BJ (cell line): ENCODE measurements at regions not wholly inside any gene's neighbourhood (a gene's known extent, or its start where the extent isn't known, plus 50 kb on each side); places are given as distances from the start of the nearest gene placed in this dataset.

ENCODE experiments used
- CTCF ChIA-PET: fragments of 350-600 bp; formaldehyde crosslinking; extraction: SDS; loops from one replicate; lab custom pipeline; 2021; ENCODE audit warnings: antibody characterized with exemption, inconsistent platforms; lab: Yijun Ruan, JAX
- POLR2A ChIA-PET: fragments of 300-600 bp; sonication (Branson Sonifier 250); formaldehyde crosslinking; extraction: SDS; loops from one replicate; lab custom pipeline; 2021; ENCODE audit warnings: antibody characterized with exemption; lab: Charles Lee
- DNase-seq: peaks from one replicate; pipeline ENCODE4 v3.0.0-alpha.2; 2011; ENCODE audit warnings: low read depth
- H3K27me3 ChIP-seq: 2 replicates; pipeline ENCODE4 v1.6.0; 2011; ENCODE audit warnings: low read length; ENCODE audit not compliant: control insufficient read depth, insufficient read depth
- H3K36me3 ChIP-seq: 2 replicates; pipeline ENCODE4 v1.5.1; 2011; ENCODE audit warnings: low read length; ENCODE audit not compliant: control insufficient read depth, insufficient read depth
- H3K4me3 ChIP-seq: 2 replicates; pipeline ENCODE4 v1.5.1; 2011; ENCODE audit warnings: low read depth, mild to moderate bottlenecking, control low read depth, low read length
- TF ChIP-seq, protein P1 (sequence below): IDR thresholded peaks from 2 replicates; pipeline ENCODE4 v1.5.1; 2011; ENCODE audit warnings: low read depth, mild to moderate bottlenecking, control low read depth, inconsistent platforms, low read length, moderate library complexity; ENCODE audit not compliant: insufficient read depth

- Histone ChIP-seq H3K4me3 (no peak overlapping the region), H3K27me3 (no peaks in the 10 kb centered on the region), H3K36me3 (no peaks in the 10 kb centered on the region)
- TF ChIP-seq, protein P1, sequence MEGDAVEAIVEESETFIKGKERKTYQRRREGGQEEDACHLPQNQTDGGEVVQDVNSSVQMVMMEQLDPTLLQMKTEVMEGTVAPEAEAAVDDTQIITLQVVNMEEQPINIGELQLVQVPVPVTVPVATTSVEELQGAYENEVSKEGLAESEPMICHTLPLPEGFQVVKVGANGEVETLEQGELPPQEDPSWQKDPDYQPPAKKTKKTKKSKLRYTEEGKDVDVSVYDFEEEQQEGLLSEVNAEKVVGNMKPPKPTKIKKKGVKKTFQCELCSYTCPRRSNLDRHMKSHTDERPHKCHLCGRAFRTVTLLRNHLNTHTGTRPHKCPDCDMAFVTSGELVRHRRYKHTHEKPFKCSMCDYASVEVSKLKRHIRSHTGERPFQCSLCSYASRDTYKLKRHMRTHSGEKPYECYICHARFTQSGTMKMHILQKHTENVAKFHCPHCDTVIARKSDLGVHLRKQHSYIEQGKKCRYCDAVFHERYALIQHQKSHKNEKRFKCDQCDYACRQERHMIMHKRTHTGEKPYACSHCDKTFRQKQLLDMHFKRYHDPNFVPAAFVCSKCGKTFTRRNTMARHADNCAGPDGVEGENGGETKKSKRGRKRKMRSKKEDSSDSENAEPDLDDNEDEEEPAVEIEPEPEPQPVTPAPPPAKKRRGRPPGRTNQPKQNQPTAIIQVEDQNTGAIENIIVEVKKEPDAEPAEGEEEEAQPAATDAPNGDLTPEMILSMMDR: no peak
- ChIA-PET CTCF (interaction anchor here (0.8 to 2.0 kb wide), 8 partner anchors 9 to 270 kb away, joined by 3 to 6 read pairs (median 3); no protein-coding TSS in a partner anchor), POLR2A (interaction anchor here (0.5 to 2.4 kb wide), 4 partner anchors 10 to 64 kb away, joined by 4 to 14 read pairs (median 8); no protein-coding TSS in a partner anchor)
- peak; percentile 88 for DNase-seq
These were observed 121.7 kb upstream of the GLI2 start for GRCh38 chr2:120613742-120614571.

- Histone ChIP-seq H3K4me3 (no peak overlapping the region), H3K27me3 (no peaks in the 10 kb centered on the region), H3K36me3 (no peaks in the 10 kb centered on the region)
- TF ChIP-seq, protein P1: no peak
- DNase-seq: no peak
- POLR2A ChIA-PET: interaction anchor here (1.7 to 2.4 kb wide), 2 partner anchors 11 to 18 kb away, joined by 10 to 14 read pairs; no protein-coding TSS in a partner anchor
- CTCF ChIA-PET: interaction anchor here (1.4 to 1.5 kb wide), 2 partner anchors 16 to 60 kb away, joined by 3 to 5 read pairs; no protein-coding TSS in a partner anchor
These were observed 120.8 kb upstream of the GLI2 start for GRCh38 chr2:120614901-120615300.

GRCh38 chr2:120616261-120616660 is 119.4 kb upstream of the GLI2 start:
- CTCF ChIA-PET: interaction anchor here (1.0 kb wide), 1 partner anchor 59 kb away, joined by 3 read pairs; no protein-coding TSS in a partner anchor
- no peak for DNase-seq
- Histone ChIP-seq H3K36me3 (no peaks in the 10 kb centered on the region), H3K4me3 (no peak overlapping the region), H3K27me3 (no peaks in the 10 kb centered on the region)
- POLR2A ChIA-PET: no interaction called here
- TF ChIP-seq, protein P1: no peak

DNA sequence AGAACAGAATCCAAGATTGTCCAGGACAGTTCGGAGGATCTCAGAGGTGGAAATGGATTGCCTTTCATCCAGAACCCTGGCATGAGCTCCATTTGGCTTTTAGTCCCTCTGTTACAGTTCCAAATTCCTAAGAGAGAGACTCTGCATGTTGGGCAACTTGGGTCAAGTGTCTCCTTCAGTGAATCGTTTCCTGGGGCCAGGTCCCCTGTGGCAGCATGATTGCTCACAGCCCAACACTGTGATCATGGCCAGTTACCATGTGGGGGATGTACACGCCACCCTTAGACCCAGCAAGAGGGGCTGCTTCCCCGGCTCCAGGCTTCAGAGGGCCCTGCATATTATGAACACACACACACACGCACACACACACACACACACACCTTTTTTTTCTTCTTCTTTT is 118.6 kb upstream of the GLI2 start:
- CTCF ChIA-PET: interaction anchor here (1.4 kb wide), 1 partner anchor 31 kb away, joined by 3 read pairs; no protein-coding TSS in a partner anchor
- no peaks in the 10 kb centered on the region for H3K27me3 ChIP-seq
- DNase-seq: no peak
- no peak overlapping the region for H3K4me3 ChIP-seq
- no peaks in the 10 kb centered on the region for H3K36me3 ChIP-seq
- POLR2A ChIA-PET: no interaction called here
- TF ChIP-seq, protein P1: no peak

GRCh38 chr2:120618830-120619229 is 116.8 kb upstream of the GLI2 start:
- TF ChIP-seq, protein P1: no peak
- no peak for DNase-seq
- Histone ChIP-seq H3K4me3 (no peak overlapping the region), H3K27me3 (no peaks in the 10 kb centered on the region), H3K36me3 (no peaks in the 10 kb centered on the region)
- ChIA-PET CTCF (interaction anchor here (1.4 to 2.1 kb wide), 3 partner anchors 11 to 56 kb away, joined by 4 to 9 read pairs (median 7); no protein-coding TSS in a partner anchor), POLR2A (no interaction called here)
